ENCODE measurements at regions not wholly inside any gene's neighbourhood (a gene's known extent, or its start where the extent isn't known, plus 50 kb on each side); places are given as distances from the start of the nearest gene placed in this dataset.
"Not testable (repeated sequence)": the region's sequence is repeated elsewhere in the genome, so short reads cannot be mapped to it uniquely, and the experiment has no call there.

DNA sequence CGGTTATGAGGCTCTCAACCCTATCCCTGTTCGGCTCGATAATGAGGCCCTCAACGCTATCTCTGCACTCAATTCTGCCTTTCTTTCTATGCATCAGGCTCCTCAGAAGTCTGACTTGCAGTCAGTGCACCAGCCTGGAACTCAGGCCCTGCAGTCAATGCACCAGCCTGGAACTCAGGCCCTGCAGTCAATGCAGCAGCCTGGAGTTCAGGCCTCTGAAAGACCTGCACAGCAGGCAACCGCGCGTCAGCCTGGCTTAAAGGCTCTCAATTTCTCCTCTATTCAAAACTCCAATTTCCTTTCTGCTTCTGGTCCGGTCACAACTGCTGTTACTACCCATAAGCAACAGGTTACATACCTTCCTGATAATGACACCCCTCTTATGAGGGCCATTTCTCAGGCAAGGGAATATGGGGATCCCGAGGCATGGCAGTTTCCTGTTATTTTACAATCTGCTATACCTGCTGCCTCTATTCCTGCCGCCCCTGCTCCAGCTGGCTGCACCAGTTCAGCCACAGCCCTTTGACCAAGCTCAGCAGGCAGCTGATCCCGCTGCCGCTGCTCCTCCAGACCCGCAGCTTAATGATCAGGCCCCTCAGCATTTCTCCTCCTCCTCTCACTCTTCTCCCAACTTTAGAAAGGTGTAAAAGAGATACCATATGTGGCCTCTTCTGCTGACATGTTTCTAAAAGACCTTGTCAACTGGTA lies 933.6 kb upstream of the FANCL start:
- no peak for DNase-seq (ENCODE audit: low read depth)
- no peak for TF ChIP-seq CTCF (conservative IDR thresholded peaks at IDR 0.05; ENCODE audit: control insufficient read depth, insufficient read depth, low read depth, low read length)
- H3K4me3 ChIP-seq (ENCODE audit: control insufficient read depth, low read depth, low read length) = no peak overlapping the region

GRCh38 chr2:59173325-59173724 lies 932.2 kb upstream of the FANCL start:
- DNase-seq (ENCODE audit: low read depth) = no peak
- TF ChIP-seq CTCF (conservative IDR thresholded peaks at IDR 0.05; ENCODE audit: control insufficient read depth, insufficient read depth, low read depth, low read length) = no peak
- no peak overlapping the region for H3K4me3 ChIP-seq (ENCODE audit: control insufficient read depth, low read depth, low read length)

GRCh38 chr2:59171019-59171418 lies 929.9 kb upstream of the FANCL start:
- no peak overlapping the region for H3K4me3 ChIP-seq (ENCODE audit: control insufficient read depth, low read depth, low read length)
- TF ChIP-seq CTCF (conservative IDR thresholded peaks at IDR 0.05; ENCODE audit: control insufficient read depth, insufficient read depth, low read depth, low read length) = no peak
- DNase-seq (ENCODE audit: low read depth) = no peak

GRCh38 chr2:59168766-59169165 lies 927.6 kb upstream of the FANCL start:
- no peak overlapping the region for H3K4me3 ChIP-seq (ENCODE audit: control insufficient read depth, low read depth, low read length)
- no peak for TF ChIP-seq CTCF (conservative IDR thresholded peaks at IDR 0.05; ENCODE audit: control insufficient read depth, insufficient read depth, low read depth, low read length)
- no peak for DNase-seq (ENCODE audit: low read depth)

DNA sequence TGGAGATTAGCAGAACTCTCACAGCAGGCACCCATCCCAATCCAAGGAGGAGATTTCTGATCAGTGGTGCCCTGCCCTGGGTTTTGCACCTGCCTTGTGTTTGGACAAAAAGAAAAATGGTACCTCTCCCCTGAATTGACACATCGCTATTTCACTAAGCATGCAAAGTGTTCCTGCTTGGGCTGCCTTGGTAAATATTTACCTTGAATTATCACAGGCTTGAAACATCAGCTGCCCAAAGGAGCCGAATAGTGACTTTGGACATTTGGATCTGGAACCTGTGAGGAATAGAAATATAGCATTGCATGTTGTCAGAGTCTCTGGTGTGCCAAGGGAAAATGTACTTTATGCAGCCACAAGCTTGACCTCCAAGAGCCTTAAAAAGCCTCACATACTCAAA lies 926.4 kb upstream of the FANCL start:
- no peak for TF ChIP-seq CTCF (conservative IDR thresholded peaks at IDR 0.05; ENCODE audit: control insufficient read depth, insufficient read depth, low read depth, low read length)
- H3K4me3 ChIP-seq (ENCODE audit: control insufficient read depth, low read depth, low read length) = no peak overlapping the region
- no peak for DNase-seq (ENCODE audit: low read depth)

DNA sequence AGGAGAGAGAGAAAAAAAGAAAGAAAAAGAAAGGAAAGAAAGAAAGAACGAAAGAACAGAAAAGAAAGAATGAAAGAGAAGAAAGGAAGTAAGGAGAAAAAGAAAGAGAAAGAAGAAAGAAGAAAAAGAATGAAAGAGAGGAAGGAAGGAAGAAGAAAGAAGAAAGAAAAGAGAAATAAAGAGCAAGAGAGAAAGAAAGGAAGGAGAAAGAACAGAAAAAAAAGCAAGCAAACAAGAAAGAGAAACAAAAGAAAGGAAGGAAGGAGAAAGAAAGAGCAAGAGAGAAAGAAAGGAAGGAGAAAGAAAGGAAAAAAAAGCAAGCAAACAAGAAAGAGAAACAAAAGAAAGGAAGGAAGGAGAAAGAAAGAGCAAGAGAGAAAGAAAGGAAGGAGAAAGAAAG lies 916.8 kb upstream of the FANCL start:
- H3K4me3 ChIP-seq (ENCODE audit: control insufficient read depth, low read depth, low read length); DNase-seq (ENCODE audit: low read depth): not testable (repeated sequence)

DNA sequence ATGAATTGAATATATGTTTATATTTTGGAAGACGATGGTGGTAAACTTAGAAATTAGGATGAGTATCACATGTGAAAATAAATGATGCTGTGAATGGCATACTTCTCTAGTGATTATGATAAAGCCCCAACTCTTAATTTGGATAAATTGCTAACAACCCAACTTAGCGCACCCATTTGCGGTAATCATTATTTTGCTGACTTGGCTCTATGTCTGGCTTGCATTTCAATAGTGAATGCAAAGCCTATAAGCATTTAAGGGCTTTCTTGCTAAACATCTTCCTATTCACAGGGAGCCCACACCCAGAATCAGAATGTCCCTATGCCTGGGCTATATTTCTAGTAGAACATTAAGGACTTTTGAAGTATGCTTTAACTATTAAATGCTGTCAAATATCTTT lies 910.7 kb upstream of the FANCL start:
- no peak for DNase-seq (ENCODE audit: low read depth)
- no peak for TF ChIP-seq CTCF (conservative IDR thresholded peaks at IDR 0.05; ENCODE audit: control insufficient read depth, insufficient read depth, low read depth, low read length)
- H3K4me3 ChIP-seq (ENCODE audit: control insufficient read depth, low read depth, low read length) = no peak overlapping the region
